ENCODE measurements at regions not wholly inside any gene's neighbourhood (a gene's known extent, or its start where the extent isn't known, plus 50 kb on each side); places are given as distances from the start of the nearest gene placed in this dataset.

DNA sequence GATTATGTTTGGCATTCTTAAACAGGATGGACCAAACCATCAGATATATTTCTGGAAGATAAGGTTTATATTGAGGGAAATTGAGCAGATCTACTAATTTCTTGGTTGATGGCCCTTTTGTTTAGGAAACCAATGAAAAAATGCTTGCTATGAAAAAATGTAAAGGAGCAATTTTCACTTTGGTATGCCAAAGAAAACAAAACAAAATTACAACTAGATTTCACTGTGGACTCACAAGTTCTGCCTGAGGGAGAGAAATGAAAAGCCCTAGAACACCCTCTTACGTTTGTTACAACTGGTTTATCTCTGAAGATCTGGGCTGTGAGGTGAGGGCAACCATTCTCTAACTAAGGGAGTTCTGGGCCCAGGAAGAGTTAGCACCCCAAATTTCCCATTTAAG is 122.5 kb upstream of the IL15 start:
- TF ChIP-seq SP1 (IDR thresholded peaks at IDR 0.05) (no peak), TARDBP (IDR thresholded peaks at IDR 0.05) (no peak), LEF1 (IDR thresholded peaks at IDR 0.05; ENCODE audit: borderline replicate concordance) (no peak), FOXK2 (IDR thresholded peaks at IDR 0.05) (no peak), BHLHE40 (IDR thresholded peaks at IDR 0.05; ENCODE audit: borderline replicate concordance) (no peak), FOXM1 (IDR thresholded peaks at IDR 0.05; ENCODE audit: borderline replicate concordance) (no peak)

Data from HEK293T (cell line).